ENCODE measurements at regions not wholly inside any gene's neighbourhood (a gene's known extent, or its start where the extent isn't known, plus 50 kb on each side); places are given as distances from the start of the nearest gene placed in this dataset.

DNA sequence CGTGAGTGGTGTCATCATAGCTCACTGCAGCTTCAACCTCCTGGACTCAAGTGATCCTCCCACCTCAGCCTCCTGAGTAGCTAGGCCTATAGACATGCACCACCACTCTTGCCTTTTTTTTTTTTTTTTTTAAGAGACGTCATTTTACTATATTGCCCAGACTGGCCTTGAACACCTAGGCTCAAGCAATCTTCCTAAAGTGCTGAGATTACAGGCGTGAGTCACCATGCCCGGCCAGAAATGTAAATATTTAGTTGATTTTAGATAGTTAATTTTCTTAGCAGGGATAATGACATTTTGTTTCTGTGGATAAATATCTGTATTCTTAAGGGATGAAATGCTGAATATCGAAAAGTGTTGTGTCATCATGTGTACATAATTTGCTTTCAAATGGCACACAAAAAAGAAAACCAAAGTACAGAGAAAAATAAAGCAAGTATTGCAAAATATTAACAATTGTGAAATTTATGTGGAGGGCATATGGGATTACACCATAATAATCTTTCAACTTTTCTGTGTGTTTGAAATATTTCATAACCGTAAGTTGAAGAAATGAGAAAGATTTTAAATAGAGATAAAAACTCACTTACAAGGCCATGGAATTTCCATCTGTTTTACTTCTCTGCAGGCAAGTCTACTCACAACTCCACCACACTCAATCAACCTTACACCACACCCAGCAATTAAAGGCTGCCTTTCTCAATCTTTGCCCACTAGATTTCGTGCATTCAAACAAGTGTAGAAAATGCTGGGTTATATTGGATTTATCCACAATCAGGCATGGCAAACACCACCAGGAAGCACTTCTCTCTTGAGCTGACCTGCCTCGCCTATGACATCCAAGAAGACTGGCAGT is 93.7 kb downstream of the SPTSSA start (continued):
- TF ChIP-seq ZNF570 (CRISPR knock-in tag; IDR thresholded peaks at IDR 0.05; ENCODE audit: borderline replicate concordance) (no peak), ZEB1 (IDR thresholded peaks at IDR 0.05; ENCODE audit: insufficient replicate concordance, low read depth) (no peak), ZNF230 (CRISPR knock-in tag; IDR thresholded peaks at IDR 0.05) (no peak), KDM3A (CRISPR knock-in tag; IDR thresholded peaks at IDR 0.05; ENCODE audit: low read depth) (no peak), ZNF280D (CRISPR knock-in tag; IDR thresholded peaks at IDR 0.05) (peak; percentile 72), HDAC1 (CRISPR knock-in tag; IDR thresholded peaks at IDR 0.05) (peak; percentile 58), IKZF4 (CRISPR knock-in tag; IDR thresholded peaks at IDR 0.05; ENCODE audit: borderline replicate concordance, low read depth, not compliant biosample characterization) (no peak), RFXANK (CRISPR knock-in tag; IDR thresholded peaks at IDR 0.05) (no peak), PLSCR1 (CRISPR knock-in tag; IDR thresholded peaks at IDR 0.05; ENCODE audit: borderline replicate concordance) (no peak), ZSCAN12 (CRISPR knock-in tag; IDR thresholded peaks at IDR 0.05) (no peak), NCOA1 (CRISPR knock-in tag; IDR thresholded peaks at IDR 0.05) (no peak), REXO4 (CRISPR knock-in tag; IDR thresholded peaks at IDR 0.05; ENCODE audit: borderline replicate concordance) (no peak)
- TF ChIP-seq, protein P1, sequence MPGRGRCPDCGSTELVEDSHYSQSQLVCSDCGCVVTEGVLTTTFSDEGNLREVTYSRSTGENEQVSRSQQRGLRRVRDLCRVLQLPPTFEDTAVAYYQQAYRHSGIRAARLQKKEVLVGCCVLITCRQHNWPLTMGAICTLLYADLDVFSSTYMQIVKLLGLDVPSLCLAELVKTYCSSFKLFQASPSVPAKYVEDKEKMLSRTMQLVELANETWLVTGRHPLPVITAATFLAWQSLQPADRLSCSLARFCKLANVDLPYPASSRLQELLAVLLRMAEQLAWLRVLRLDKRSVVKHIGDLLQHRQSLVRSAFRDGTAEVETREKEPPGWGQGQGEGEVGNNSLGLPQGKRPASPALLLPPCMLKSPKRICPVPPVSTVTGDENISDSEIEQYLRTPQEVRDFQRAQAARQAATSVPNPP (CRISPR knock-in tag; IDR thresholded peaks at IDR 0.05): no peak
- TF ChIP-seq, protein P2, sequence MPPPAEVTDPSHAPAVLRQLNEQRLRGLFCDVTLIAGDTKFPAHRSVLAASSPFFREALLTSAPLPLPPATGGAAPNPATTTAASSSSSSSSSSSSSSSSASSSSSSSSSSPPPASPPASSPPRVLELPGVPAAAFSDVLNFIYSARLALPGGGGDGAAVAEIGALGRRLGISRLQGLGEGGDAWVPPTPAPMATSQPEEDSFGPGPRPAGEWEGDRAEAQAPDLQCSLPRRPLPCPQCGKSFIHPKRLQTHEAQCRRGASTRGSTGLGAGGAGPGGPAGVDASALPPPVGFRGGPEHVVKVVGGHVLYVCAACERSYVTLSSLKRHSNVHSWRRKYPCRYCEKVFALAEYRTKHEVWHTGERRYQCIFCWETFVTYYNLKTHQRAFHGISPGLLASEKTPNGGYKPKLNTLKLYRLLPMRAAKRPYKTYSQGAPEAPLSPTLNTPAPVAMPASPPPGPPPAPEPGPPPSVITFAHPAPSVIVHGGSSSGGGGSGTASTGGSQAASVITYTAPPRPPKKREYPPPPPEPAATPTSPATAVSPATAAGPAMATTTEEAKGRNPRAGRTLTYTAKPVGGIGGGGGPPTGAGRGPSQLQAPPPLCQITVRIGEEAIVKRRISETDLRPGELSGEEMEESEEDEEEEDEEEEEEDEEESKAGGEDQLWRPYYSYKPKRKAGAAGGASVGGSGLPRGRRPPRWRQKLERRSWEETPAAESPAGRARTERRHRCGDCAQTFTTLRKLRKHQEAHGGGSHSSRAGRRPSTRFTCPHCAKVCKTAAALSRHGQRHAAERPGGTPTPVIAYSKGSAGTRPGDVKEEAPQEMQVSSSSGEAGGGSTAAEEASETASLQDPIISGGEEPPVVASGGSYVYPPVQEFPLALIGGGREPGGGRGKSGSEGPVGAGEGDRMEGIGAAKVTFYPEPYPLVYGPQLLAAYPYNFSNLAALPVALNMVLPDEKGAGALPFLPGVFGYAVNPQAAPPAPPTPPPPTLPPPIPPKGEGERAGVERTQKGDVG (CRISPR knock-in tag; IDR thresholded peaks at IDR 0.05; ENCODE audit: borderline replicate concordance): no peak
- TF ChIP-seq, protein P3, sequence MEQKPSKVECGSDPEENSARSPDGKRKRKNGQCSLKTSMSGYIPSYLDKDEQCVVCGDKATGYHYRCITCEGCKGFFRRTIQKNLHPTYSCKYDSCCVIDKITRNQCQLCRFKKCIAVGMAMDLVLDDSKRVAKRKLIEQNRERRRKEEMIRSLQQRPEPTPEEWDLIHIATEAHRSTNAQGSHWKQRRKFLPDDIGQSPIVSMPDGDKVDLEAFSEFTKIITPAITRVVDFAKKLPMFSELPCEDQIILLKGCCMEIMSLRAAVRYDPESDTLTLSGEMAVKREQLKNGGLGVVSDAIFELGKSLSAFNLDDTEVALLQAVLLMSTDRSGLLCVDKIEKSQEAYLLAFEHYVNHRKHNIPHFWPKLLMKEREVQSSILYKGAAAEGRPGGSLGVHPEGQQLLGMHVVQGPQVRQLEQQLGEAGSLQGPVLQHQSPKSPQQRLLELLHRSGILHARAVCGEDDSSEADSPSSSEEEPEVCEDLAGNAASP (CRISPR knock-in tag; IDR thresholded peaks at IDR 0.05; ENCODE audit: borderline replicate concordance): no peak; the same call in 1 of the 2 replicates
- TF ChIP-seq, protein P4, sequence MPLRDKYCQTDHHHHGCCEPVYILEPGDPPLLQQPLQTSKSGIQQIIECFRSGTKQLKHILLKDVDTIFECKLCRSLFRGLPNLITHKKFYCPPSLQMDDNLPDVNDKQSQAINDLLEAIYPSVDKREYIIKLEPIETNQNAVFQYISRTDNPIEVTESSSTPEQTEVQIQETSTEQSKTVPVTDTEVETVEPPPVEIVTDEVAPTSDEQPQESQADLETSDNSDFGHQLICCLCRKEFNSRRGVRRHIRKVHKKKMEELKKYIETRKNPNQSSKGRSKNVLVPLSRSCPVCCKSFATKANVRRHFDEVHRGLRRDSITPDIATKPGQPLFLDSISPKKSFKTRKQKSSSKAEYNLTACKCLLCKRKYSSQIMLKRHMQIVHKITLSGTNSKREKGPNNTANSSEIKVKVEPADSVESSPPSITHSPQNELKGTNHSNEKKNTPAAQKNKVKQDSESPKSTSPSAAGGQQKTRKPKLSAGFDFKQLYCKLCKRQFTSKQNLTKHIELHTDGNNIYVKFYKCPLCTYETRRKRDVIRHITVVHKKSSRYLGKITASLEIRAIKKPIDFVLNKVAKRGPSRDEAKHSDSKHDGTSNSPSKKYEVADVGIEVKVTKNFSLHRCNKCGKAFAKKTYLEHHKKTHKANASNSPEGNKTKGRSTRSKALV (CRISPR knock-in tag; IDR thresholded peaks at IDR 0.05): no peak

Data from HepG2 (cell line).